GM12864 (cell line): ENCODE measurements at regions not wholly inside any gene's neighbourhood (a gene's known extent, or its start where the extent isn't known, plus 50 kb on each side); places are given as distances from the start of the nearest gene placed in this dataset.

Source experiments
- DNase-seq: peaks from one replicate; pipeline ENCODE4 v3.0.0-alpha.2; 2011; ENCODE audit warnings: low read depth
- H3K4me3 ChIP-seq: 2 replicates; pipeline ENCODE4 v1.5.1; 2011; ENCODE audit warnings: mild to moderate bottlenecking, low read depth, low read length, control low read depth
- CTCF ChIP-seq: IDR thresholded peaks from 2 replicates; pipeline ENCODE4 v1.5.1; 2011; ENCODE audit warnings: low read depth, mild to moderate bottlenecking, moderate library complexity, low read length, control low read depth, inconsistent platforms; ENCODE audit errors: missing control alignments

- no peak for DNase-seq
- no peak overlapping the region for H3K4me3 ChIP-seq
These were observed 363.1 kb upstream of the RUNX1 start for GRCh38 chr21:35412231-35412630.

GRCh38 chr21:35411434-35411833, 362.3 kb upstream of the RUNX1 start:
- H3K4me3 ChIP-seq = no peak overlapping the region
- no peak for DNase-seq
- no peak for TF ChIP-seq CTCF

More at GRCh38 chr21:35412231-35412630, 363.1 kb upstream of the RUNX1 start:
- no peak for TF ChIP-seq CTCF

GRCh38 chr21:35410656-35411055, 361.6 kb upstream of the RUNX1 start:
- no peak for TF ChIP-seq CTCF
- no peak for DNase-seq
- H3K4me3 ChIP-seq = no peak overlapping the region

- DNase-seq = no peak
- no peak overlapping the region for H3K4me3 ChIP-seq
- no peak for TF ChIP-seq CTCF
These were observed 361.0 kb upstream of the RUNX1 start for GRCh38 chr21:35410123-35410522.

- H3K4me3 ChIP-seq = no peak overlapping the region
- DNase-seq = no peak
- no peak for TF ChIP-seq CTCF
These were observed 359.3 kb upstream of the RUNX1 start for GRCh38 chr21:35408401-35408800.

GRCh38 chr21:35406635-35407034, 357.5 kb upstream of the RUNX1 start:
- DNase-seq = no peak
- no peak overlapping the region for H3K4me3 ChIP-seq
- no peak for TF ChIP-seq CTCF

GRCh38 chr21:35405981-35406380, 356.9 kb upstream of the RUNX1 start:
- no peak overlapping the region for H3K4me3 ChIP-seq
- TF ChIP-seq CTCF = no peak
- no peak for DNase-seq
